ENCODE measurements at regions not wholly inside any gene's neighbourhood (a gene's known extent, or its start where the extent isn't known, plus 50 kb on each side); places are given as distances from the start of the nearest gene placed in this dataset.
A peak's percentile ranks its signal among the peaks of the same experiment; 100 is the strongest.

GRCh38 chrX:23503835-23504539 is 163.3 kb upstream of the PRDX4 start:
- Histone ChIP-seq H3K79me2 (no peaks in the 10 kb centered on the region), H3K9me2 (replicated peaks; ENCODE audit: insufficient read depth) (no peaks in the 10 kb centered on the region), H3K27me3 (no peaks in the 10 kb centered on the region), H4K20me1 (ENCODE audit: insufficient read depth, poor library complexity, severe bottlenecking) (no peaks in the 10 kb centered on the region), H3K4me1 (ENCODE audit: insufficient read depth) (peaks cover 14% of the 10 kb centered on the region), H3K27ac (peak overlapping the region; percentile 42), H3K4me2 (peak overlapping the region; percentile 32), H3K9me3 (ENCODE audit: low read depth) (no peaks in the 10 kb centered on the region), H2AFZ (no peak overlapping the region), H3K36me3 (replicated peaks; ENCODE audit: insufficient read depth, low read depth) (no peaks in the 10 kb centered on the region), H3K4me3 (no peak overlapping the region)
- TF ChIP-seq EZH2 (IDR thresholded peaks at IDR 0.05; ENCODE audit: borderline replicate concordance) (no peak), EZH2phosphoT487 (IDR thresholded peaks at IDR 0.05; ENCODE audit: low read depth, severe bottlenecking, unreplicated experiment) (no peak), CTCF (IDR thresholded peaks at IDR 0.05; ENCODE audit: poor library complexity) (no peak)
- DNase-seq (ENCODE audit: low spot score), result peak; percentile 89
- WGBS (ENCODE audit: low lambda C conversion rate, missing lambda C conversion rate), result 43% methylated on average over 8 of the region's 8 CpGs

DNA sequence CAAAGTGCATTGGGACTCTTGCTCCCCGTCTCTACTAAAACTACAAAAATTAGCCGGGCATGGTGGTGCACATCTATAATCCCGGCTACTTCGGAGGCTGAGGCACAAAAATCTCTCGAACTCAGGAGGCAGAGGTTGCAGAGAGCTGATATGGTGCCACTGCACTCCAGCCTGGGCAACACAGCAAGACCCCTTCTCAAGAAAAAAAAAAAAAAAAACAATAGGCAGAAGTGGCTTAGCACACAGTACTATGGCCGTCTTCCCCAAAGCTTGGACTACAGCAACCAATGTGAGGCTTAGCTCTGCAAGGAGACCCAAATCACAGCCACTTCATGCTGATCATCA is 162.8 kb upstream of the PRDX4 start:
- WGBS (ENCODE audit: low lambda C conversion rate, missing lambda C conversion rate), result 92% methylated on average over 6 of the region's 6 CpGs
- no peak for DNase-seq (ENCODE audit: low spot score)
- H4K20me1 ChIP-seq (ENCODE audit: insufficient read depth, poor library complexity, severe bottlenecking), result no peaks in the 10 kb centered on the region
- H3K4me2 ChIP-seq, result no peak overlapping the region
- H3K9me2 ChIP-seq (replicated peaks; ENCODE audit: insufficient read depth), result no peaks in the 10 kb centered on the region
- no peaks in the 10 kb centered on the region for H3K36me3 ChIP-seq (replicated peaks; ENCODE audit: insufficient read depth, low read depth)
- H3K27ac ChIP-seq, result peak overlapping the region; percentile 25
- TF ChIP-seq EZH2phosphoT487 (IDR thresholded peaks at IDR 0.05; ENCODE audit: low read depth, severe bottlenecking, unreplicated experiment) (no peak), EZH2 (IDR thresholded peaks at IDR 0.05; ENCODE audit: borderline replicate concordance) (no peak), CTCF (IDR thresholded peaks at IDR 0.05; ENCODE audit: poor library complexity) (no peak)
- H3K9me3 ChIP-seq (ENCODE audit: low read depth), result no peaks in the 10 kb centered on the region
- no peaks in the 10 kb centered on the region for H3K27me3 ChIP-seq
- H3K4me3 ChIP-seq, result no peak overlapping the region
- peaks cover 14% of the 10 kb centered on the region for H3K4me1 ChIP-seq (ENCODE audit: insufficient read depth)
- H2AFZ ChIP-seq, result no peak overlapping the region
- H3K79me2 ChIP-seq, result no peaks in the 10 kb centered on the region

GRCh38 chrX:23504895-23505294 is 162.4 kb upstream of the PRDX4 start:
- H3K27ac ChIP-seq, result peak overlapping the region; percentile 25
- H2AFZ ChIP-seq, result no peak overlapping the region
- H3K4me2 ChIP-seq, result no peak overlapping the region
- no peaks in the 10 kb centered on the region for H3K9me2 ChIP-seq (replicated peaks; ENCODE audit: insufficient read depth)
- WGBS (ENCODE audit: low lambda C conversion rate, missing lambda C conversion rate), result 83% methylated on average over 2 of the region's 2 CpGs
- no peaks in the 10 kb centered on the region for H4K20me1 ChIP-seq (ENCODE audit: insufficient read depth, poor library complexity, severe bottlenecking)
- no peaks in the 10 kb centered on the region for H3K27me3 ChIP-seq
- no peak for DNase-seq (ENCODE audit: low spot score)
- no peaks in the 10 kb centered on the region for H3K36me3 ChIP-seq (replicated peaks; ENCODE audit: insufficient read depth, low read depth)
- no peaks in the 10 kb centered on the region for H3K9me3 ChIP-seq (ENCODE audit: low read depth)
- no peak overlapping the region for H3K4me3 ChIP-seq
- TF ChIP-seq EZH2 (IDR thresholded peaks at IDR 0.05; ENCODE audit: borderline replicate concordance), result no peak
- TF ChIP-seq CTCF (IDR thresholded peaks at IDR 0.05; ENCODE audit: poor library complexity), result no peak
- no peak for TF ChIP-seq EZH2phosphoT487 (IDR thresholded peaks at IDR 0.05; ENCODE audit: low read depth, severe bottlenecking, unreplicated experiment)
- H3K79me2 ChIP-seq, result no peaks in the 10 kb centered on the region
- peaks cover 14% of the 10 kb centered on the region for H3K4me1 ChIP-seq (ENCODE audit: insufficient read depth)

Measured in hepatocyte (in vitro differentiated cells).